ENCODE measurements at regions not wholly inside any gene's neighbourhood (a gene's known extent, or its start where the extent isn't known, plus 50 kb on each side); places are given as distances from the start of the nearest gene placed in this dataset.

DNA sequence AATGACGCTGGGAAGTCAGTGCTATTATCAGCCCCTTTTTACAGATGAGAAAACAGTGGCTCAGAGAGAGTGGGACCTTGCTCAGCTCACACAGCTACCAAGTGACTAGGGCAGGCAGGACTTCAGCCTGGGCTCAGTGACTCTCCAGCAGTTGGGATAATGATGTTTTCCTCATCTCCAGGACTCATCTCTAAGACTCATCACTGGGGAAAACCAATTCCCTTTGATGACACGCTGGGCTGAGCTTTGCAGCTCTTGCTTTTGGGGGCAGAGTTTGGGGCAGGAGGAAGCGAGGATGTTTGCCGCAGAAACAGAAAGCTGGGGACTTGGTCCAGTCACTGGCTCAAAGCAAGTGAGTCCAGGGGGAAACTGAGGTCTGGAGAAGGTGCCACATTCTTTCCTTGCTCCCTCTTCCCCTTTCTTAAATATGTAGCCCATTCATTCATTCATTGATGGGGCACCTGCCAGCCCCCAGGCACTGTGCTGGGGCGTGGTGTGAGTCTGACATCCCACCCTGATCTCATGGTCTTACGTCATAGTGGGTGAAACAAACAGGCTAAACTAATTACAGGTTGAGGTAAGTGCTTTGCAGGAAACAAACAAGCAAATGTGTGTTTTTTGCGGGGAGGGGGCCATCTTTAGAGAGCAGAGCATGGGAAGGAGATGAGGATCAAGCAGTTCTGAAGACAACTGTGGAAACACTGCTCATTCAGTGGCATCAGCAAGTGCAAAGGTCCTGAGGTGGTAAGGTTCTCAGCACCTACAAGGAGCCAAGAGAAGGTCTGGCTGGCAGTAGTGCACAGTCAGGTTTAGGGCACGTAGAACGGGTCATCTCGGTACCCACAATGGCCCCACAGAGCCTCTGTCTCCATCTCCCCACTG, 74.4 kb upstream of the PMEPA1 start:
- TF ChIP-seq, protein P1, sequence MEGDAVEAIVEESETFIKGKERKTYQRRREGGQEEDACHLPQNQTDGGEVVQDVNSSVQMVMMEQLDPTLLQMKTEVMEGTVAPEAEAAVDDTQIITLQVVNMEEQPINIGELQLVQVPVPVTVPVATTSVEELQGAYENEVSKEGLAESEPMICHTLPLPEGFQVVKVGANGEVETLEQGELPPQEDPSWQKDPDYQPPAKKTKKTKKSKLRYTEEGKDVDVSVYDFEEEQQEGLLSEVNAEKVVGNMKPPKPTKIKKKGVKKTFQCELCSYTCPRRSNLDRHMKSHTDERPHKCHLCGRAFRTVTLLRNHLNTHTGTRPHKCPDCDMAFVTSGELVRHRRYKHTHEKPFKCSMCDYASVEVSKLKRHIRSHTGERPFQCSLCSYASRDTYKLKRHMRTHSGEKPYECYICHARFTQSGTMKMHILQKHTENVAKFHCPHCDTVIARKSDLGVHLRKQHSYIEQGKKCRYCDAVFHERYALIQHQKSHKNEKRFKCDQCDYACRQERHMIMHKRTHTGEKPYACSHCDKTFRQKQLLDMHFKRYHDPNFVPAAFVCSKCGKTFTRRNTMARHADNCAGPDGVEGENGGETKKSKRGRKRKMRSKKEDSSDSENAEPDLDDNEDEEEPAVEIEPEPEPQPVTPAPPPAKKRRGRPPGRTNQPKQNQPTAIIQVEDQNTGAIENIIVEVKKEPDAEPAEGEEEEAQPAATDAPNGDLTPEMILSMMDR (IDR thresholded peaks at IDR 0.05) = no peak
- TF ChIP-seq EP300 (IDR thresholded peaks at IDR 0.05) (no peak), POLR2AphosphoS5 (IDR thresholded peaks at IDR 0.05) (no peak), POLR2A (IDR thresholded peaks at IDR 0.05) (no peak)
